HEK293 (cell line): ENCODE measurements at regions not wholly inside any gene's neighbourhood (a gene's known extent, or its start where the extent isn't known, plus 50 kb on each side); places are given as distances from the start of the nearest gene placed in this dataset.

Source experiments
- CTCF ChIA-PET: fragments of 350-600 bp; formaldehyde crosslinking; extraction: SDS; loops from one replicate; lab custom pipeline; 2021; ENCODE audit warnings: antibody characterized with exemption; lab: Yijun Ruan, JAX
- POLR2A ChIA-PET: fragments of 300-600 bp; formaldehyde crosslinking; extraction: SDS; loops from one replicate; lab custom pipeline; 2020; ENCODE audit warnings: antibody characterized with exemption, inconsistent platforms; lab: Yijun Ruan, JAX
- H3K27ac ChIP-seq: fragments of 200-500 bp; sonication (Bioruptor generic); 2 replicates; pipeline ENCODE4 v1.5.1; 2014; ENCODE audit warnings: low read depth, low read length, control low read depth, inconsistent platforms; ENCODE audit errors: extremely low read depth
- H3K36me3 ChIP-seq, 2 experiments: fragments of 200-500 bp in 1 of 2; sonication (Bioruptor generic) in 1 of 2; 1 replicate in 1 of 2; 2 replicates in 1 of 2; pipeline ENCODE4 v1.5.1; 2014 to 2017; ENCODE audit warnings: inconsistent platforms in 2 of 2, low read length in 2 of 2; ENCODE audit not compliant: control insufficient read depth in 2 of 2, insufficient read depth in 1 of 2
- H3K4me1 ChIP-seq: fragments of 200-500 bp; sonication (Bioruptor generic); 2 replicates; pipeline ENCODE4 v1.5.1; 2014; ENCODE audit warnings: mild to moderate bottlenecking, low read length, inconsistent platforms; ENCODE audit not compliant: control insufficient read depth, insufficient read depth
- H3K4me3 ChIP-seq: 2 replicates; pipeline ENCODE4 v1.5.1; 2011; ENCODE audit warnings: low read depth, mild to moderate bottlenecking, control low read depth, low read length, moderate library complexity
- H3K9me3 ChIP-seq: fragments of 200-500 bp; sonication (Bioruptor generic); 2 replicates; pipeline ENCODE4 v1.5.1; 2014; ENCODE audit warnings: low read depth, low read length, inconsistent platforms; ENCODE audit not compliant: control insufficient read depth, insufficient read depth
- PBX3 ChIP-seq: sonication (generic); formaldehyde crosslinking; IDR thresholded peaks from 2 replicates; pipeline ENCODE4 v1.8.1; 2022; ENCODE audit warnings: mild to moderate bottlenecking, moderate library complexity, missing genetic modification reagents
- REST ChIP-seq: fragments of 450-650 bp; formaldehyde crosslinking; IDR thresholded peaks from 2 replicates; pipeline ENCODE4 v1.5.1; 2016; ENCODE audit warnings: missing biosample characterization, missing genetic modification characterization
- SETDB1 ChIP-seq: IDR thresholded peaks from one replicate; pipeline ENCODE4 v1.6.1; 2017; ENCODE audit warnings: mild to moderate bottlenecking, low read length, moderate library complexity, mixed read lengths; ENCODE audit not compliant: insufficient read length
- TCF7L2 ChIP-seq: IDR thresholded peaks from 2 replicates; pipeline ENCODE4 v1.6.1; 2011; ENCODE audit warnings: low read depth, mild to moderate bottlenecking, inconsistent platforms, low read length, moderate library complexity, borderline replicate concordance
- TRIM28 ChIP-seq: IDR thresholded peaks from 2 replicates; pipeline ENCODE4 v1.6.1; 2011; ENCODE audit warnings: low read length, control low read depth, borderline replicate concordance
- ZBTB10 ChIP-seq: fragments of 450-650 bp; formaldehyde crosslinking; IDR thresholded peaks from 2 replicates; pipeline ENCODE4 v1.5.1; 2016; ENCODE audit warnings: missing biosample characterization, missing genetic modification characterization
- ZBTB49 ChIP-seq: fragments of 450-650 bp; formaldehyde crosslinking; IDR thresholded peaks from 2 replicates; pipeline ENCODE4 v1.5.1; 2016; ENCODE audit warnings: missing biosample characterization, missing genetic modification characterization, low read depth
- ZBTB8A ChIP-seq: fragments of 450-650 bp; formaldehyde crosslinking; IDR thresholded peaks from 2 replicates; pipeline ENCODE4 v1.5.1; 2016; ENCODE audit warnings: missing biosample characterization, missing genetic modification characterization
- ZNF169 ChIP-seq: fragments of 450-650 bp; formaldehyde crosslinking; IDR thresholded peaks from 2 replicates; pipeline ENCODE4 v1.5.1; 2016; ENCODE audit warnings: missing biosample characterization, missing genetic modification characterization
- ZNF280D ChIP-seq: fragments of 450-650 bp; formaldehyde crosslinking; IDR thresholded peaks from 2 replicates; pipeline ENCODE4 v1.5.1; 2016; ENCODE audit warnings: missing biosample characterization, missing genetic modification characterization
- ZNF311 ChIP-seq: fragments of 450-650 bp; formaldehyde crosslinking; IDR thresholded peaks from 2 replicates; pipeline ENCODE4 v1.5.1; 2017; ENCODE audit warnings: missing biosample characterization, missing genetic modification characterization, borderline replicate concordance
- ZNF416 ChIP-seq: fragments of 450-650 bp; formaldehyde crosslinking; IDR thresholded peaks from 2 replicates; pipeline ENCODE4 v1.5.1; 2016; ENCODE audit warnings: missing biosample characterization, missing genetic modification characterization
- ZNF518A ChIP-seq: fragments of 450-650 bp; formaldehyde crosslinking; conservative IDR thresholded peaks from 2 replicates; pipeline ENCODE4 v1.5.1; 2016; ENCODE audit warnings: low read depth, missing biosample characterization, missing genetic modification characterization
- ZNF830 ChIP-seq: fragments of 450-650 bp; IDR thresholded peaks from 2 replicates; pipeline ENCODE4 v1.5.0; 2018; ENCODE audit warnings: missing biosample characterization, missing genetic modification characterization, low read depth, mild to moderate bottlenecking, moderate library complexity
- ZSCAN23 ChIP-seq: fragments of 450-650 bp; formaldehyde crosslinking; IDR thresholded peaks from 2 replicates; pipeline ENCODE4 v1.5.1; 2016; ENCODE audit warnings: missing biosample characterization, missing genetic modification characterization
- ZXDB ChIP-seq: fragments of 450-650 bp; formaldehyde crosslinking; IDR thresholded peaks from 2 replicates; pipeline ENCODE4 v1.5.1; 2016; ENCODE audit warnings: missing biosample characterization, missing genetic modification characterization

- ChIA-PET CTCF (no interaction called here), POLR2A (no interaction called here)
- Histone ChIP-seq H3K27ac (no peak overlapping the region), H3K36me3 (no peaks in the 10 kb centered on the region), H3K9me3 (no peaks in the 10 kb centered on the region), H3K4me3 (no peak overlapping the region)
- TF ChIP-seq ZXDB (tag by site-specific recombination), result no peak
- peak; percentile 98; the same call in 1 of the 2 replicates for TF ChIP-seq TRIM28
- TF ChIP-seq ZBTB49 (tag by site-specific recombination), result no peak
- no peak for TF ChIP-seq PBX3 (CRISPR knock-in tag)
- TF ChIP-seq SETDB1, result peak; percentile 97
- TF ChIP-seq, all 188 proteins: peak for 2
- H3K4me1 ChIP-seq, result no peaks in the 10 kb centered on the region
Observed at GRCh38 chr10:53395449-53395848, 622.9 kb upstream of the MBL2 start.

GRCh38 chr10:53387562-53387961 lies 615.0 kb upstream of the MBL2 start:
- no peaks in the 10 kb centered on the region for H3K9me3 ChIP-seq
- POLR2A ChIA-PET, result no interaction called here
- CTCF ChIA-PET, result no interaction called here
- no peak overlapping the region for H3K4me3 ChIP-seq
- no peak overlapping the region for H3K27ac ChIP-seq
- H3K36me3 ChIP-seq, result no peaks in the 10 kb centered on the region
- TF ChIP-seq ZBTB10 (no peak), ZNF518A (no peak), ZSCAN23 (tag by site-specific recombination) (no peak), REST (tag by site-specific recombination) (no peak), ZBTB8A (no peak), TCF7L2 (no peak), ZNF169 (tag by site-specific recombination) (no peak), ZNF416 (tag by site-specific recombination) (no peak), ZNF311 (no peak), ZNF830 (no peak), ZNF280D (tag by site-specific recombination) (no peak)
- H3K4me1 ChIP-seq, result no peaks in the 10 kb centered on the region
